IMR-90 (cell line): ENCODE measurements at regions not wholly inside any gene's neighbourhood (a gene's known extent, or its start where the extent isn't known, plus 50 kb on each side); places are given as distances from the start of the nearest gene placed in this dataset.

Experiments
- CEBPB ChIP-seq: IDR thresholded peaks from 2 replicates; pipeline ENCODE4 v1.6.1; 2012; ENCODE audit warnings: low read depth, low read length, improper control_type of control experiment
- CHD1 ChIP-seq: IDR thresholded peaks from 2 replicates; pipeline ENCODE4 v1.6.1; 2012; ENCODE audit warnings: low read depth, low read length, improper control_type of control experiment
- FOS ChIP-seq: fragments of 150-350 bp; IDR thresholded peaks from 2 replicates; pipeline ENCODE4 v1.6.1; 2016; ENCODE audit warnings: low read depth, low read length
- MXI1 ChIP-seq: IDR thresholded peaks from 2 replicates; pipeline ENCODE4 v1.6.1; 2012; ENCODE audit warnings: low read depth, mild to moderate bottlenecking, low read length, moderate library complexity, borderline replicate concordance
- POLR2A ChIP-seq: IDR thresholded peaks from 2 replicates; pipeline ENCODE4 v1.6.1; 2012; ENCODE audit warnings: mild to moderate bottlenecking, low read depth, low read length
- RCOR1 ChIP-seq: IDR thresholded peaks from 2 replicates; pipeline ENCODE4 v1.6.1; 2012; ENCODE audit warnings: mild to moderate bottlenecking, low read length, improper control_type of control experiment; ENCODE audit not compliant: insufficient replicate concordance
- RFX5 ChIP-seq: IDR thresholded peaks from 2 replicates; pipeline ENCODE4 v1.8.0; 2012; ENCODE audit warnings: low read depth, mild to moderate bottlenecking, low read length, moderate library complexity
- SMC3 ChIP-seq: fragments of 150-350 bp; IDR thresholded peaks from 2 replicates; pipeline ENCODE4 v1.6.1; 2016; ENCODE audit warnings: low read depth, mild to moderate bottlenecking, antibody characterized with exemption, low read length, moderate library complexity
- TF ChIP-seq, protein P1 (sequence below): conservative IDR thresholded peaks from 2 replicates; pipeline ENCODE4 v1.5.1; 2012; ENCODE audit warnings: mild to moderate bottlenecking, low read depth, low read length, improper control_type of control experiment
- TF ChIP-seq, protein P2 (sequence below): fragments of 150-350 bp; IDR thresholded peaks from 2 replicates; pipeline ENCODE4 v1.6.1; 2017; ENCODE audit warnings: mild to moderate bottlenecking, antibody characterized with exemption, low read length, low read depth

DNA sequence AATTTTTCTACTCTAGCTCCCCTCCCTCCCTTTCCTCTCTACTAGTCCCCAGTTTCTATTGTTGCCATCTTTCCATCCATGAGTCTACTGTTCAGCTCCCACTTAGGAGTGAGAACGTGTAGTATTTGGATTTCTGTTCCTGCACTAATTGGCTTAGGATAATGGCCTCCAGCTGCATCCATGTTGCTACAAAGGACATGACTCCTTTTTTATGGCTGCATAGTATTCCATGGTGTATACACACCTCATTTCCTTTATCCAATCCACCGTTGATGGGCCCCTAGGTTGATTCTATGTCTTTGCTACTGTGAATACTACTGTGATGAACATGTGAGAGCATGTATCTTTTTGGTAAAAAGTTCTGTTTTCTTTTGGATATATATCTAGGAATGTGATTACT lies 138.9 kb upstream of the MSX2 start:
- TF ChIP-seq, protein P1, sequence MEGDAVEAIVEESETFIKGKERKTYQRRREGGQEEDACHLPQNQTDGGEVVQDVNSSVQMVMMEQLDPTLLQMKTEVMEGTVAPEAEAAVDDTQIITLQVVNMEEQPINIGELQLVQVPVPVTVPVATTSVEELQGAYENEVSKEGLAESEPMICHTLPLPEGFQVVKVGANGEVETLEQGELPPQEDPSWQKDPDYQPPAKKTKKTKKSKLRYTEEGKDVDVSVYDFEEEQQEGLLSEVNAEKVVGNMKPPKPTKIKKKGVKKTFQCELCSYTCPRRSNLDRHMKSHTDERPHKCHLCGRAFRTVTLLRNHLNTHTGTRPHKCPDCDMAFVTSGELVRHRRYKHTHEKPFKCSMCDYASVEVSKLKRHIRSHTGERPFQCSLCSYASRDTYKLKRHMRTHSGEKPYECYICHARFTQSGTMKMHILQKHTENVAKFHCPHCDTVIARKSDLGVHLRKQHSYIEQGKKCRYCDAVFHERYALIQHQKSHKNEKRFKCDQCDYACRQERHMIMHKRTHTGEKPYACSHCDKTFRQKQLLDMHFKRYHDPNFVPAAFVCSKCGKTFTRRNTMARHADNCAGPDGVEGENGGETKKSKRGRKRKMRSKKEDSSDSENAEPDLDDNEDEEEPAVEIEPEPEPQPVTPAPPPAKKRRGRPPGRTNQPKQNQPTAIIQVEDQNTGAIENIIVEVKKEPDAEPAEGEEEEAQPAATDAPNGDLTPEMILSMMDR = no peak
- TF ChIP-seq POLR2A (no peak), RCOR1 (no peak), CEBPB (no peak), RFX5 (no peak), CHD1 (no peak), MXI1 (no peak), SMC3 (no peak), FOS (no peak)
- TF ChIP-seq, protein P2, sequence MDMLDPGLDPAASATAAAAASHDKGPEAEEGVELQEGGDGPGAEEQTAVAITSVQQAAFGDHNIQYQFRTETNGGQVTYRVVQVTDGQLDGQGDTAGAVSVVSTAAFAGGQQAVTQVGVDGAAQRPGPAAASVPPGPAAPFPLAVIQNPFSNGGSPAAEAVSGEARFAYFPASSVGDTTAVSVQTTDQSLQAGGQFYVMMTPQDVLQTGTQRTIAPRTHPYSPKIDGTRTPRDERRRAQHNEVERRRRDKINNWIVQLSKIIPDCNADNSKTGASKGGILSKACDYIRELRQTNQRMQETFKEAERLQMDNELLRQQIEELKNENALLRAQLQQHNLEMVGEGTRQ = no peak
